ENCODE measurements at regions not wholly inside any gene's neighbourhood (a gene's known extent, or its start where the extent isn't known, plus 50 kb on each side); places are given as distances from the start of the nearest gene placed in this dataset.

GRCh38 chr16:62516001-62516400, 479.8 kb upstream of the CDH8 start:
- no peak for DNase-seq

GRCh38 chr16:62503073-62503472, 466.8 kb upstream of the CDH8 start:
- DNase-seq, result no peak

- no peak for DNase-seq
These were observed 442.7 kb upstream of the CDH8 start for GRCh38 chr16:62478903-62479458.

GRCh38 chr16:62477796-62478195, 441.6 kb upstream of the CDH8 start:
- DNase-seq, result no peak

- DNase-seq, result no peak
These were observed 439.3 kb upstream of the CDH8 start for GRCh38 chr16:62475573-62475972.

- DNase-seq, result no peak
These were observed 426.7 kb upstream of the CDH8 start for GRCh38 chr16:62462971-62463370.

- no peak for DNase-seq
These were observed 414.1 kb upstream of the CDH8 start for GRCh38 chr16:62450291-62450690.

GRCh38 chr16:62445909-62446308, 409.7 kb upstream of the CDH8 start:
- DNase-seq, result no peak

GRCh38 chr16:62424206-62424605, 388.0 kb upstream of the CDH8 start:
- no peak for DNase-seq

- DNase-seq, result no peak
These were observed 372.5 kb upstream of the CDH8 start for GRCh38 chr16:62408760-62409159.

GRCh38 chr16:62406387-62406786, 370.1 kb upstream of the CDH8 start:
- DNase-seq, result no peak

- no peak for DNase-seq
These were observed 368.8 kb upstream of the CDH8 start for GRCh38 chr16:62404842-62405611.

GRCh38 chr16:62392698-62393097, 356.5 kb upstream of the CDH8 start:
- DNase-seq, result no peak

- no peak for DNase-seq
These were observed 355.7 kb upstream of the CDH8 start for GRCh38 chr16:62391940-62392339.

- DNase-seq, result no peak
These were observed 354.9 kb upstream of the CDH8 start for GRCh38 chr16:62391134-62391533.

- no peak for DNase-seq
These were observed 354.0 kb upstream of the CDH8 start for GRCh38 chr16:62390214-62390613.

- DNase-seq, result no peak
These were observed 350.2 kb upstream of the CDH8 start for GRCh38 chr16:62386411-62386810.

GRCh38 chr16:62383941-62384340, 347.7 kb upstream of the CDH8 start:
- DNase-seq, result no peak

GRCh38 chr16:62370445-62370844, 334.2 kb upstream of the CDH8 start:
- no peak for DNase-seq

- no peak for DNase-seq
These were observed 327.3 kb upstream of the CDH8 start for GRCh38 chr16:62363501-62363900.

GRCh38 chr16:62353355-62353754, 317.1 kb upstream of the CDH8 start:
- no peak for DNase-seq

GRCh38 chr16:62342216-62342615, 306.0 kb upstream of the CDH8 start:
- no peak for DNase-seq

GRCh38 chr16:62335356-62335755, 299.1 kb upstream of the CDH8 start:
- DNase-seq, result no peak

GRCh38 chr16:62321606-62322005, 285.4 kb upstream of the CDH8 start:
- no peak for DNase-seq
